ENCODE measurements at regions not wholly inside any gene's neighbourhood (a gene's known extent, or its start where the extent isn't known, plus 50 kb on each side); places are given as distances from the start of the nearest gene placed in this dataset.
"Not testable (repeated sequence)": the region's sequence is repeated elsewhere in the genome, so short reads cannot be mapped to it uniquely, and the experiment has no call there.

GRCh38 chr7:106537119-106537518 is 123.8 kb downstream of the CCDC71L start:
- H3K9me3 ChIP-seq: no peaks in the 10 kb centered on the region
- no peak for TF ChIP-seq CTCF (IDR thresholded peaks at IDR 0.05)
- no peak overlapping the region for H3K4me3 ChIP-seq
- ATAC-seq (no peak), DNase-seq (no peak)
- intact Hi-C loops (cut with DNase I, micrococcal nuclease): no loop called here
- no peaks in the 10 kb centered on the region for H3K36me3 ChIP-seq (ENCODE audit: low read depth)
- H3K4me1 ChIP-seq (ENCODE audit: low read depth): no peaks in the 10 kb centered on the region

GRCh38 chr7:106536079-106536478 is 124.9 kb downstream of the CCDC71L start:
- no peaks in the 10 kb centered on the region for H3K36me3 ChIP-seq (ENCODE audit: low read depth)
- no peak overlapping the region for H3K4me3 ChIP-seq
- TF ChIP-seq CTCF (IDR thresholded peaks at IDR 0.05): no peak
- H3K4me1 ChIP-seq (ENCODE audit: low read depth): no peaks in the 10 kb centered on the region
- intact Hi-C loops (cut with DNase I, micrococcal nuclease): no loop called here
- ATAC-seq (no peak), DNase-seq (no peak)
- H3K9me3 ChIP-seq: no peaks in the 10 kb centered on the region

GRCh38 chr7:106535234-106535932 is 125.6 kb downstream of the CCDC71L start:
- H3K9me3 ChIP-seq: no peaks in the 10 kb centered on the region
- TF ChIP-seq CTCF (IDR thresholded peaks at IDR 0.05): no peak
- ATAC-seq: no peak

GRCh38 chr7:106534271-106534846 is 126.6 kb downstream of the CCDC71L start:
- no peaks in the 10 kb centered on the region for H3K4me1 ChIP-seq (ENCODE audit: low read depth)
- ATAC-seq (no peak), DNase-seq (no peak)
- H3K4me3 ChIP-seq: no peak overlapping the region
- H3K36me3 ChIP-seq (ENCODE audit: low read depth): no peaks in the 10 kb centered on the region
- intact Hi-C loops (cut with DNase I, micrococcal nuclease): no loop called here
- TF ChIP-seq CTCF (IDR thresholded peaks at IDR 0.05): no peak
- no peaks in the 10 kb centered on the region for H3K9me3 ChIP-seq

More at GRCh38 chr7:106535234-106535932, 125.6 kb downstream of the CCDC71L start:
- Histone ChIP-seq H3K36me3 (ENCODE audit: low read depth) (no peaks in the 10 kb centered on the region), H3K4me1 (ENCODE audit: low read depth) (no peaks in the 10 kb centered on the region), H3K4me3 (no peak overlapping the region)
- intact Hi-C loops (cut with DNase I, micrococcal nuclease): no loop called here
- DNase-seq: no peak

- intact Hi-C loops (cut with DNase I, micrococcal nuclease): not testable (repeated sequence)
Measured at GRCh38 chr7:106530183-106530582, 130.8 kb downstream of the CCDC71L start.

GRCh38 chr7:106526617-106527016 is 134.3 kb downstream of the CCDC71L start:
- not testable (repeated sequence) for H3K9me3 ChIP-seq, ATAC-seq

More at GRCh38 chr7:106530183-106530582, 130.8 kb downstream of the CCDC71L start:
- not testable (repeated sequence) for DNase-seq; H3K9me3 ChIP-seq; H3K36me3 ChIP-seq (ENCODE audit: low read depth); H3K4me3 ChIP-seq; H3K4me1 ChIP-seq (ENCODE audit: low read depth); ATAC-seq

More at GRCh38 chr7:106526617-106527016, 134.3 kb downstream of the CCDC71L start:
- H3K4me1 ChIP-seq (ENCODE audit: low read depth); DNase-seq; intact Hi-C loops (cut with DNase I, micrococcal nuclease); H3K36me3 ChIP-seq (ENCODE audit: low read depth); H3K4me3 ChIP-seq: not testable (repeated sequence)
